ENCODE measurements at regions not wholly inside any gene's neighbourhood (a gene's known extent, or its start where the extent isn't known, plus 50 kb on each side); places are given as distances from the start of the nearest gene placed in this dataset.

GRCh38 chr3:153688301-153689120 lies 432.7 kb upstream of the ARHGEF26 start:
- Histone ChIP-seq H3K4me1 (ENCODE audit: control insufficient read depth in 2 of 2, insufficient read depth in 2 of 2, low read length in 2 of 2) (no peaks in the 10 kb centered on the region), H3K36me3 (ENCODE audit: control insufficient read depth in 2 of 3, insufficient read depth in 3 of 3, low read length in 3 of 3) (no peaks in the 10 kb centered on the region), H3K27ac (ENCODE audit: low read depth, low read length) (no peak overlapping the region), H3K9me3 (ENCODE audit: control insufficient read depth in 2 of 3, low read length in 3 of 3) (no peaks in the 10 kb centered on the region), H3K4me3 (ENCODE audit: low read length) (no peak overlapping the region), H3K27me3 (ENCODE audit: control insufficient read depth in 2 of 2, insufficient read depth in 2 of 2, low read length in 2 of 2) (no peaks in the 10 kb centered on the region)
- Mint-ChIP-seq H3K27me3 (no peaks in the 10 kb centered on the region), H3K27ac (no peak overlapping the region), H3K4me3 (no peak overlapping the region), H3K36me3 (no peaks in the 10 kb centered on the region), H3K9me3 (no peaks in the 10 kb centered on the region), H3K4me1 (peaks cover 0 to 6% (median 0%) of the 10 kb centered on the region in 7 donors)
- ChIA-PET POLR2A (no interaction called here), CTCF (interaction anchor here (0.6 to 1.4 kb wide), 7 partner anchors 9 to 487 kb away, joined by 3 to 6 read pairs (median 3); no protein-coding TSS in a partner anchor)
- DNase-seq (no peak), ATAC-seq (no peak)
- intact Hi-C loops (cut with micrococcal nuclease) = loop anchor here in 1 of 2 donors (1.0 to 5.0 kb wide), 3 partner anchors 176 to 646 kb away; no protein-coding TSS in a partner anchor

GRCh38 chr3:153693207-153693606 lies 428.0 kb upstream of the ARHGEF26 start:
- H3K4me1 ChIP-seq (ENCODE audit: control insufficient read depth in 2 of 2, insufficient read depth in 2 of 2, low read length in 2 of 2) = no peaks in the 10 kb centered on the region
- intact Hi-C loops (cut with micrococcal nuclease) = no loop called here
- POLR2A ChIA-PET = no interaction called here
- CTCF ChIA-PET = interaction anchor here (0.6 to 0.7 kb wide), 2 partner anchors 11 to 41 kb away, joined by 3 to 4 read pairs; no protein-coding TSS in a partner anchor
- H3K4me3 Mint-ChIP-seq = no peak overlapping the region
- H3K27me3 ChIP-seq (ENCODE audit: control insufficient read depth in 2 of 2, insufficient read depth in 2 of 2, low read length in 2 of 2) = no peaks in the 10 kb centered on the region
- H3K9me3 ChIP-seq (ENCODE audit: control insufficient read depth in 2 of 3, low read length in 3 of 3) = no peaks in the 10 kb centered on the region
- DNase-seq (no peak), ATAC-seq (no peak)
- H3K27me3 Mint-ChIP-seq = no peaks in the 10 kb centered on the region
- H3K36me3 ChIP-seq (ENCODE audit: control insufficient read depth in 2 of 3, insufficient read depth in 3 of 3, low read length in 3 of 3) = no peaks in the 10 kb centered on the region
- peaks cover 0 to 6% (median 0%) of the 10 kb centered on the region in 7 donors for H3K4me1 Mint-ChIP-seq
- H3K27ac Mint-ChIP-seq = no peak overlapping the region
- H3K36me3 Mint-ChIP-seq = no peaks in the 10 kb centered on the region
- no peak overlapping the region for H3K4me3 ChIP-seq (ENCODE audit: low read length)
- no peaks in the 10 kb centered on the region for H3K9me3 Mint-ChIP-seq
- H3K27ac ChIP-seq (ENCODE audit: low read depth, low read length) = no peak overlapping the region

GRCh38 chr3:153702106-153702505 lies 419.1 kb upstream of the ARHGEF26 start:
- Mint-ChIP-seq H3K27me3 (peaks cover 0 to 11% (median 0%) of the 10 kb centered on the region in 5 donors), H3K9me3 (no peaks in the 10 kb centered on the region), H3K36me3 (no peaks in the 10 kb centered on the region), H3K27ac (no peak overlapping the region), H3K4me3 (no peak overlapping the region), H3K4me1 (no peaks in the 10 kb centered on the region)
- H3K27ac ChIP-seq (ENCODE audit: low read depth, low read length) = no peak overlapping the region
- no peaks in the 10 kb centered on the region for H3K4me1 ChIP-seq (ENCODE audit: control insufficient read depth in 2 of 2, insufficient read depth in 2 of 2, low read length in 2 of 2)
- no peak overlapping the region for H3K4me3 ChIP-seq (ENCODE audit: low read length)
- ATAC-seq (no peak), DNase-seq (no peak)
- intact Hi-C loops (cut with micrococcal nuclease) = no loop called here
- H3K36me3 ChIP-seq (ENCODE audit: control insufficient read depth in 2 of 3, insufficient read depth in 3 of 3, low read length in 3 of 3) = no peaks in the 10 kb centered on the region
- CTCF ChIA-PET = no interaction called here
- H3K9me3 ChIP-seq (ENCODE audit: control insufficient read depth in 2 of 3, low read length in 3 of 3) = no peaks in the 10 kb centered on the region
- POLR2A ChIA-PET = no interaction called here
- H3K27me3 ChIP-seq (ENCODE audit: control insufficient read depth in 2 of 2, insufficient read depth in 2 of 2, low read length in 2 of 2) = no peaks in the 10 kb centered on the region

- no peak overlapping the region for H3K27ac ChIP-seq (ENCODE audit: low read depth, low read length)
- no peak for ATAC-seq
- no peaks in the 10 kb centered on the region for H3K36me3 ChIP-seq (ENCODE audit: control insufficient read depth in 2 of 3, insufficient read depth in 3 of 3, low read length in 3 of 3)
- H3K27ac Mint-ChIP-seq = no peak overlapping the region
- H3K9me3 Mint-ChIP-seq = no peaks in the 10 kb centered on the region
- H3K27me3 ChIP-seq (ENCODE audit: control insufficient read depth in 2 of 2, insufficient read depth in 2 of 2, low read length in 2 of 2) = no peaks in the 10 kb centered on the region
- no peak overlapping the region for H3K4me3 ChIP-seq (ENCODE audit: low read length)
- H3K36me3 Mint-ChIP-seq = no peaks in the 10 kb centered on the region
- CTCF ChIA-PET = no interaction called here
- no peaks in the 10 kb centered on the region for H3K9me3 ChIP-seq (ENCODE audit: control insufficient read depth in 2 of 3, low read length in 3 of 3)
- no peak for DNase-seq
- POLR2A ChIA-PET = no interaction called here
- intact Hi-C loops (cut with micrococcal nuclease) = no loop called here
- no peaks in the 10 kb centered on the region for H3K4me1 ChIP-seq (ENCODE audit: control insufficient read depth in 2 of 2, insufficient read depth in 2 of 2, low read length in 2 of 2)
- no peak overlapping the region for H3K4me3 Mint-ChIP-seq
- no peaks in the 10 kb centered on the region for H3K4me1 Mint-ChIP-seq
- peaks cover 0 to 12% (median 3%) of the 10 kb centered on the region in 5 donors for H3K27me3 Mint-ChIP-seq
Observed at GRCh38 chr3:153704115-153704514, 417.1 kb upstream of the ARHGEF26 start.

GRCh38 chr3:153706706-153707105 lies 414.5 kb upstream of the ARHGEF26 start:
- Mint-ChIP-seq H3K27ac (no peak overlapping the region), H3K4me1 (no peaks in the 10 kb centered on the region), H3K4me3 (no peak overlapping the region), H3K27me3 (peaks cover 0 to 12% (median 9%) of the 10 kb centered on the region in 5 donors), H3K36me3 (no peaks in the 10 kb centered on the region), H3K9me3 (peaks cover 0 to 10% (median 0%) of the 10 kb centered on the region in 11 donors)
- intact Hi-C loops (cut with micrococcal nuclease) = no loop called here
- Histone ChIP-seq H3K27ac (ENCODE audit: low read depth, low read length) (no peak overlapping the region), H3K36me3 (ENCODE audit: control insufficient read depth in 2 of 3, insufficient read depth in 3 of 3, low read length in 3 of 3) (no peaks in the 10 kb centered on the region), H3K27me3 (ENCODE audit: control insufficient read depth in 2 of 2, insufficient read depth in 2 of 2, low read length in 2 of 2) (no peaks in the 10 kb centered on the region), H3K4me1 (ENCODE audit: control insufficient read depth in 2 of 2, insufficient read depth in 2 of 2, low read length in 2 of 2) (no peaks in the 10 kb centered on the region), H3K4me3 (ENCODE audit: low read length) (no peak overlapping the region), H3K9me3 (ENCODE audit: control insufficient read depth in 2 of 3, low read length in 3 of 3) (no peaks in the 10 kb centered on the region)
- ChIA-PET POLR2A (no interaction called here), CTCF (no interaction called here)
- DNase-seq = no peak
- no peak for ATAC-seq

- Histone ChIP-seq H3K27me3 (ENCODE audit: control insufficient read depth in 2 of 2, insufficient read depth in 2 of 2, low read length in 2 of 2) (no peaks in the 10 kb centered on the region), H3K4me1 (ENCODE audit: control insufficient read depth in 2 of 2, insufficient read depth in 2 of 2, low read length in 2 of 2) (no peaks in the 10 kb centered on the region), H3K36me3 (ENCODE audit: control insufficient read depth in 2 of 3, insufficient read depth in 3 of 3, low read length in 3 of 3) (no peaks in the 10 kb centered on the region), H3K4me3 (ENCODE audit: low read length) (no peak overlapping the region), H3K27ac (ENCODE audit: low read depth, low read length) (no peak overlapping the region), H3K9me3 (ENCODE audit: control insufficient read depth in 2 of 3, low read length in 3 of 3) (no peaks in the 10 kb centered on the region)
- no peak overlapping the region for H3K4me3 Mint-ChIP-seq
- intact Hi-C loops (cut with micrococcal nuclease) = no loop called here
- H3K27ac Mint-ChIP-seq = no peak overlapping the region
- ChIA-PET CTCF (no interaction called here), POLR2A (no interaction called here)
- H3K27me3 Mint-ChIP-seq = peaks cover 0 to 12% (median 8%) of the 10 kb centered on the region in 5 donors
- no peaks in the 10 kb centered on the region for H3K4me1 Mint-ChIP-seq
- DNase-seq = no peak
- H3K36me3 Mint-ChIP-seq = no peaks in the 10 kb centered on the region
- H3K9me3 Mint-ChIP-seq = peaks cover 0 to 10% (median 2%) of the 10 kb centered on the region in 11 donors
- ATAC-seq = no peak
Observed at GRCh38 chr3:153714016-153714415, 407.2 kb upstream of the ARHGEF26 start.
